Mammary epithelial cell (primary cell): ENCODE measurements at regions not wholly inside any gene's neighbourhood (a gene's known extent, or its start where the extent isn't known, plus 50 kb on each side); places are given as distances from the start of the nearest gene placed in this dataset.

Experiments used
- CTCF ChIP-seq, 2 donors: IDR thresholded peaks in 1 of 2; conservative IDR thresholded peaks in 1 of 2; 2 replicates each; pipeline ENCODE4 v1.5.1; 2011 to 2012; ENCODE audit warnings: inconsistent platforms in 2 of 2, low read length in 2 of 2, mild to moderate bottlenecking in 2 of 2, control low read depth in 1 of 2, low read depth in 1 of 2; ENCODE audit not compliant: insufficient read depth in 1 of 2; ENCODE audit errors: extremely low read depth in 1 of 2
- EZH2 ChIP-seq: IDR thresholded peaks from 2 replicates; pipeline ENCODE4 v1.6.1; 2012; ENCODE audit warnings: low read length, inconsistent platforms, borderline replicate concordance

DNA sequence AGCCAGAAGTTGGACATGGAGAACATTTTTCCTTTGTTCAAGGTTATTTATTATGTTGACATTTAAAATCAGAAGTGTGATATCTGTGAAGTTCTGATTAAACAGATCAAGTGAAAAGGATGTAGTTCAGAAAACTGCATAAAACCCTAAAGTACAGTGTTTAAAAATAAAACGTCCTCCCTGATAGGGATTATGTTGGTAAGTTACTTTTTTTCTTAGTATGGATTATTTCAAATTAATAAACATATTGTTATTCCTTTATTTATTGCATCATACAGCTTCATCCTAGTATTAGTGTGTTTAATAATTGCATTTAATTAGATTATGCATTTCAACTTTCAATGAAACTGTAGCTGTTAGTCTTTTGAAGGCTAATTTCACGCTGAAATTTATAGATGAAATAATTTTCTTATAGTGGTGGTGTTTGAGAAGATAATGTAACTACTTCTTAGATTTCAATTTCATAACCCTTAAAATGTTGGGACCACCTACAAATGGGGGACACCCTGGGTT lies 157.9 kb upstream of the DMRT1 start:
- TF ChIP-seq EZH2 (no peak), CTCF (conservative IDR thresholded peaks at IDR 0.05 in 1 of 2, IDR thresholded peaks at IDR 0.05 in 1 of 2; ENCODE audit: extremely low read depth in 1 of 2, insufficient read depth in 1 of 2, low read depth in 1 of 2, low read length in 2 of 2) (no peak)
